ENCODE measurements at regions not wholly inside any gene's neighbourhood (a gene's known extent, or its start where the extent isn't known, plus 50 kb on each side); places are given as distances from the start of the nearest gene placed in this dataset.

- H3K4me3 ChIP-seq, result no peak overlapping the region
- H3K27me3 ChIP-seq (replicated peaks; ENCODE audit: insufficient read depth), result no peaks in the 10 kb centered on the region
- peak overlapping the region; percentile 7 to 28 for H3K27ac ChIP-seq
- H3K36me3 ChIP-seq, result no peaks in the 10 kb centered on the region
- no peak for DNase-seq (ENCODE audit: low spot score)
- H3K4me1 ChIP-seq (replicated peaks), result no peaks in the 10 kb centered on the region
- intact Hi-C loops (cut with DNase I), result no loop called here
- no peaks in the 10 kb centered on the region for H3K9me3 ChIP-seq
- TF ChIP-seq POLR2A (IDR thresholded peaks at IDR 0.05) (no peak), CTCF (IDR thresholded peaks at IDR 0.05) (no peak), POLR2AphosphoS5 (IDR thresholded peaks at IDR 0.05) (no peak)
Measured at GRCh38 chr9:115495836-115496235, 377.9 kb upstream of the TNC start.

GRCh38 chr9:115498303-115498702 is 380.3 kb upstream of the TNC start:
- Histone ChIP-seq H3K9me3 (no peaks in the 10 kb centered on the region), H3K27me3 (replicated peaks; ENCODE audit: insufficient read depth) (no peaks in the 10 kb centered on the region), H3K27ac (peak overlapping the region in 1 of 2 donors; percentile 33), H3K4me3 (no peak overlapping the region), H3K4me1 (replicated peaks) (no peaks in the 10 kb centered on the region), H3K36me3 (no peaks in the 10 kb centered on the region)
- intact Hi-C loops (cut with DNase I), result no loop called here
- DNase-seq (ENCODE audit: low spot score), result peak; percentile 45
- TF ChIP-seq POLR2AphosphoS5 (IDR thresholded peaks at IDR 0.05) (peak; percentile 78), POLR2A (IDR thresholded peaks at IDR 0.05) (no peak)
- 21% methylated on average over 4 of the region's 4 CpGs for WGBS

DNA sequence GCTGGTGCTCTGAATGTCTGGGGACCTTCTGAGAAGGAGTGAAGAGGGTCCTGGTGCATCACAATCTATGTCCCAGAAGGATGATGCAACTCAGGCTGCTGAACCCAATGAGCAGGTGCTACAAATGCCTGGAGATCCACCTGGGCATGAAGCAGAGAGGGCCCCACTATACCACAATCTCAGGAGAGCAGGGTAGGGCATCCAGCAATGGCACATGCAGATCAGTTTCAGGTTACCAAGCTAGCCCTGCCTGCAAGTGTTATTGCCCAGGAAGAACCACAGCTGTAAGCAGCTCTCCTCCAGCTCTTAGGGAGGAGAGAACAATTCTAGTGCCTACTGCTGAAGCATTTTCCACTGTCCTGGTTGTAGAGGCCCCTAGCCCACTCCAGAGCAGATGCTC is 389.2 kb upstream of the TNC start:
- H3K27me3 ChIP-seq (replicated peaks; ENCODE audit: insufficient read depth), result no peaks in the 10 kb centered on the region
- TF ChIP-seq CTCF (IDR thresholded peaks at IDR 0.05), result no peak
- TF ChIP-seq POLR2A (IDR thresholded peaks at IDR 0.05), result no peak
- no peak for TF ChIP-seq POLR2AphosphoS5 (IDR thresholded peaks at IDR 0.05)
- no peaks in the 10 kb centered on the region for H3K36me3 ChIP-seq
- no peak overlapping the region for H3K4me3 ChIP-seq
- intact Hi-C loops (cut with DNase I), result no loop called here
- H3K27ac ChIP-seq, result no peak overlapping the region
- H3K9me3 ChIP-seq, result no peaks in the 10 kb centered on the region
- no peaks in the 10 kb centered on the region for H3K4me1 ChIP-seq (replicated peaks)
- no peak for DNase-seq (ENCODE audit: low spot score)

DNA sequence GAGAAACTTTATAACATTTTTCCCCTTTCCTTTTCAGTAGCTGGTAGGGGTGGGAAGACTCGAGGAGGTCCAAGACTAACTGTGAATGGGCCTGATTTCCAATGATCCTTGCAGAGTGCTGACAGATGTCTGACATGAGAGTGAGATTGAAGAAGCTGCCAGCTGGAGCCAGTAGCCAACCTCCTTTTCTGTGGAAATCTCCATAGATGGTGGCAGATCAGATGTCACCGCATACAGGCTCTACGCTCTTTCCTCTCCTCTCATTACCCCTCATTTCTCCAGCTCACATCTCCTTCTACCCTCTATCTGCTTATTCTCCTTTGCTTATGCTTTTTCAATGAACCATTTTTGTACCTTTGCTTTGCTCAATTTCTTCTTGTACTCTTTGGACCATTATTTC is 395.2 kb upstream of the TNC start:
- intact Hi-C loops (cut with DNase I), result no loop called here
- TF ChIP-seq POLR2A (IDR thresholded peaks at IDR 0.05), result no peak
- no peak for TF ChIP-seq POLR2AphosphoS5 (IDR thresholded peaks at IDR 0.05)
- TF ChIP-seq CTCF (IDR thresholded peaks at IDR 0.05), result no peak
- H3K27ac ChIP-seq, result no peak overlapping the region
- H3K36me3 ChIP-seq, result no peaks in the 10 kb centered on the region
- no peak for DNase-seq (ENCODE audit: low spot score)
- no peak overlapping the region for H3K4me3 ChIP-seq
- H3K4me1 ChIP-seq (replicated peaks), result no peaks in the 10 kb centered on the region
- WGBS, result 100% methylated on average over 3 of the region's 3 CpGs
- H3K9me3 ChIP-seq, result no peaks in the 10 kb centered on the region
- H3K27me3 ChIP-seq (replicated peaks; ENCODE audit: insufficient read depth), result no peaks in the 10 kb centered on the region

GRCh38 chr9:115514454-115514853 is 396.5 kb upstream of the TNC start:
- Histone ChIP-seq H3K36me3 (no peaks in the 10 kb centered on the region), H3K4me3 (no peak overlapping the region), H3K4me1 (replicated peaks) (no peaks in the 10 kb centered on the region), H3K27me3 (replicated peaks; ENCODE audit: insufficient read depth) (no peaks in the 10 kb centered on the region), H3K27ac (no peak overlapping the region), H3K9me3 (no peaks in the 10 kb centered on the region)
- intact Hi-C loops (cut with DNase I), result no loop called here
- no peak for TF ChIP-seq POLR2AphosphoS5 (IDR thresholded peaks at IDR 0.05)
- no peak for TF ChIP-seq CTCF (IDR thresholded peaks at IDR 0.05)
- no peak for TF ChIP-seq POLR2A (IDR thresholded peaks at IDR 0.05)
- no peak for DNase-seq (ENCODE audit: low spot score)

Measured in prostate gland (tissue), 2 donors.